Smooth muscle cell (in vitro differentiated cells): ENCODE measurements at regions not wholly inside any gene's neighbourhood (a gene's known extent, or its start where the extent isn't known, plus 50 kb on each side); places are given as distances from the start of the nearest gene placed in this dataset.

Experiments used
- DNase-seq: peaks from one replicate; lab custom pipeline; 2025; ENCODE audit not compliant: unreplicated experiment; lab: John Stamatoyannopoulos, UW
- H2AFZ ChIP-seq: fragments of 200-600 bp; sonication (generic); 2 replicates; pipeline ENCODE4 v1.6.0; 2016; ENCODE audit warnings: antibody characterized with exemption, low read depth, mild to moderate bottlenecking
- H3F3A ChIP-seq: fragments of 200-600 bp; sonication (generic); 2 replicates; pipeline ENCODE4 v1.6.0; 2017; ENCODE audit warnings: antibody characterized with exemption, low read depth
- H3K27ac ChIP-seq: fragments of 200-600 bp; sonication (generic); 2 replicates; pipeline ENCODE4 v1.5.1; 2016; ENCODE audit warnings: low read depth, mild to moderate bottlenecking
- H3K27me3 ChIP-seq: fragments of 200-600 bp; sonication (generic); 2 replicates; pipeline ENCODE4 v1.6.1; 2016; ENCODE audit warnings: low read depth, mild to moderate bottlenecking
- H3K36me3 ChIP-seq: fragments of 200-600 bp; sonication (generic); 2 replicates; pipeline ENCODE4 v1.5.1; 2016; ENCODE audit warnings: low read depth
- H3K4me1 ChIP-seq: fragments of 200-600 bp; sonication (generic); 2 replicates; pipeline ENCODE4 v1.5.1; 2016; ENCODE audit warnings: low read depth
- H3K4me2 ChIP-seq: fragments of 200-600 bp; sonication (generic); 2 replicates; pipeline ENCODE4 v1.6.0; 2016; ENCODE audit warnings: mild to moderate bottlenecking
- H3K4me3 ChIP-seq: fragments of 200-600 bp; sonication (generic); 2 replicates; pipeline ENCODE4 v1.5.1; 2016; ENCODE audit warnings: mild to moderate bottlenecking
- H3K79me2 ChIP-seq: fragments of 200-600 bp; sonication (generic); 2 replicates; pipeline ENCODE4 v1.6.0; 2016; ENCODE audit warnings: low read depth, mild to moderate bottlenecking
- H3K9ac ChIP-seq: fragments of 200-600 bp; sonication (generic); 2 replicates; pipeline ENCODE4 v1.6.0; 2016; ENCODE audit warnings: low read depth
- H3K9me3 ChIP-seq: fragments of 200-600 bp; sonication (generic); replicated peaks from 2 replicates; pipeline ENCODE4 v1.5.1; 2016; ENCODE audit warnings: low read depth
- H4K20me1 ChIP-seq: fragments of 200-600 bp; sonication (generic); 2 replicates; pipeline ENCODE4 v1.6.0; 2016; ENCODE audit warnings: low read depth
- WGBS: methylation state at CpG from one replicate; pipeline ENCODE4 v1.1.7; 2016; ENCODE audit warnings: low lambda C conversion rate; 5-methylcytosine and 5-hydroxymethylcytosine counted together
- TF ChIP-seq, protein P1 (sequence below): fragments of 200-600 bp; sonication (generic); IDR thresholded peaks from 2 replicates; pipeline ENCODE4 v1.5.1; 2017; ENCODE audit warnings: borderline replicate concordance, mild to moderate bottlenecking, antibody characterized with exemption; ENCODE audit not compliant: insufficient read depth, poor library complexity, severe bottlenecking

GRCh38 chr10:81081887-81082620 lies 544.4 kb downstream of the SH2D4B start:
- Histone ChIP-seq H3K27ac (no peak overlapping the region), H2AFZ (no peak overlapping the region), H3K4me3 (no peak overlapping the region), H3F3A (no peaks in the 10 kb centered on the region), H4K20me1 (no peaks in the 10 kb centered on the region), H3K36me3 (no peaks in the 10 kb centered on the region), H3K4me1 (no peaks in the 10 kb centered on the region), H3K4me2 (no peak overlapping the region), H3K27me3 (no peaks in the 10 kb centered on the region), H3K9me3 (no peaks in the 10 kb centered on the region), H3K79me2 (no peaks in the 10 kb centered on the region), H3K9ac (no peak overlapping the region)
- WGBS, result 83% methylated on average over 3 of the region's 3 CpGs
- TF ChIP-seq, protein P1, sequence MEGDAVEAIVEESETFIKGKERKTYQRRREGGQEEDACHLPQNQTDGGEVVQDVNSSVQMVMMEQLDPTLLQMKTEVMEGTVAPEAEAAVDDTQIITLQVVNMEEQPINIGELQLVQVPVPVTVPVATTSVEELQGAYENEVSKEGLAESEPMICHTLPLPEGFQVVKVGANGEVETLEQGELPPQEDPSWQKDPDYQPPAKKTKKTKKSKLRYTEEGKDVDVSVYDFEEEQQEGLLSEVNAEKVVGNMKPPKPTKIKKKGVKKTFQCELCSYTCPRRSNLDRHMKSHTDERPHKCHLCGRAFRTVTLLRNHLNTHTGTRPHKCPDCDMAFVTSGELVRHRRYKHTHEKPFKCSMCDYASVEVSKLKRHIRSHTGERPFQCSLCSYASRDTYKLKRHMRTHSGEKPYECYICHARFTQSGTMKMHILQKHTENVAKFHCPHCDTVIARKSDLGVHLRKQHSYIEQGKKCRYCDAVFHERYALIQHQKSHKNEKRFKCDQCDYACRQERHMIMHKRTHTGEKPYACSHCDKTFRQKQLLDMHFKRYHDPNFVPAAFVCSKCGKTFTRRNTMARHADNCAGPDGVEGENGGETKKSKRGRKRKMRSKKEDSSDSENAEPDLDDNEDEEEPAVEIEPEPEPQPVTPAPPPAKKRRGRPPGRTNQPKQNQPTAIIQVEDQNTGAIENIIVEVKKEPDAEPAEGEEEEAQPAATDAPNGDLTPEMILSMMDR, result peak; percentile 15
- no peak for DNase-seq

DNA sequence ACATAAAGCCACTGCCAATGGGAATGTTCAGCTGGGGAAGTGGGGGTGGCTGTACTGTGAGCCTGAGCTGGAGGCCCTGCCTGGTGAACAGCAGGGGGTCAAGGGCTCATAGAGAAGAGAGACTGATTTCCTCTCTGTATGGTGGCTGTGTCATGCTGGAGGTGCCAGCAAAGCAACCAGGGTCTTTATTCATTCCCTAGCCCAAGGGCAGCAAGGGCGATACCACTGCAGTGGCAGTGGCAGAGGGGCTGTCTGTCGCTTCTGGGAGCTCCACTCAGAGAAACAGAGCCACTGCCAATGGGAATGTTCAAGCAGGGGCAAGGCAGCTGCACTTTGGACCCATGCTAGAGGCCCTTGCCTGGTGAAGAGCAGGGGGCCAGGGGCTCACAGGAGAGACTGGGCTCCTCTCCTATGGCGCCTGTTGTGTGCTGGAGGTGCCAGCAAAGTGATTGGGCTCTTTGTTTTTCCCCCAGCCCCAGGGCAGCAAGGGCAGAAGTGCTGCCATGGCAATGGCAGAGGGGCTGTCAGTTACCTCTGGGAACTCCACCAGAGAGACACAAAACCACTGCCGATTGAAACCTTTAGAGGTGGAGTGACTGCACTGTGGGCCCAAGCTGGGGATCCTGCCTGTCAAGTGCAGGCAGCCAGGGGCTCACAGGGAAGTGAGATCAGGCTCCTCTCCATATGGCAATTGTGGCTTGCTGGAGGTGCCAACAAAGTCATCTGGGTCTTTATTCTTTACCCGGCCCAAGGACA lies 545.1 kb downstream of the SH2D4B start:
- H2AFZ ChIP-seq, result no peak overlapping the region
- H3K4me3 ChIP-seq, result no peak overlapping the region
- H3F3A ChIP-seq, result no peaks in the 10 kb centered on the region
- no peaks in the 10 kb centered on the region for H4K20me1 ChIP-seq
- H3K4me1 ChIP-seq, result no peaks in the 10 kb centered on the region
- H3K36me3 ChIP-seq, result no peaks in the 10 kb centered on the region
- H3K79me2 ChIP-seq, result no peaks in the 10 kb centered on the region
- no peak overlapping the region for H3K4me2 ChIP-seq
- H3K27ac ChIP-seq, result no peak overlapping the region
- DNase-seq, result no peak
- H3K27me3 ChIP-seq, result no peaks in the 10 kb centered on the region
- H3K9ac ChIP-seq, result no peak overlapping the region
- 95% methylated on average over 5 of the region's 5 CpGs for WGBS
- TF ChIP-seq, protein P1, result no peak
- H3K9me3 ChIP-seq, result no peaks in the 10 kb centered on the region

DNA sequence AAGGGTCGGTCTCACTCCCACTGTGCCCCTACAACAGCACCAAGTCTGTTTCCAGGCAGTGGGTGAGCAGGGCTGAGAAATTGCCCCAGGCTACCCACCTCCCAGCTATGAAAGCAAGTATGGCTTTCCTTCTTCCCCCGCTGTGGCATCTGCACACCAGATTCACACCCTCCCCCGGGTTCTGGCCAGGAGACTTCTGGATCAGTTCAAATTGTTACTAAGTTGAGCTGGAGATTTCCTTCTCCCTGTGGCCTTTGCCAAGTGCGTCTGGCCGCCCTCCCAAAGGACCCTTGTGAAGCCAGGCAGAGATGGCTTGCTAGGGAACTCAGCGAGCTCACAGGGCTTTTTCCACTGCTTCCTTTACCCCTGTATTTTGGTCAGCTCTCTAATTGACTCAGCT lies 555.4 kb downstream of the SH2D4B start:
- H3K4me2 ChIP-seq, result no peak overlapping the region
- H2AFZ ChIP-seq, result no peak overlapping the region
- H3K27me3 ChIP-seq, result no peaks in the 10 kb centered on the region
- H3F3A ChIP-seq, result no peaks in the 10 kb centered on the region
- no peak overlapping the region for H3K9ac ChIP-seq
- DNase-seq, result no peak
- H3K4me1 ChIP-seq, result no peaks in the 10 kb centered on the region
- TF ChIP-seq, protein P1, result no peak
- WGBS, result 73% methylated on average over 6 of the region's 6 CpGs
- no peaks in the 10 kb centered on the region for H4K20me1 ChIP-seq
- no peaks in the 10 kb centered on the region for H3K9me3 ChIP-seq
- no peak overlapping the region for H3K4me3 ChIP-seq
- no peaks in the 10 kb centered on the region for H3K79me2 ChIP-seq
- no peaks in the 10 kb centered on the region for H3K36me3 ChIP-seq
- no peak overlapping the region for H3K27ac ChIP-seq
